ENCODE measurements at regions not wholly inside any gene's neighbourhood (a gene's known extent, or its start where the extent isn't known, plus 50 kb on each side); places are given as distances from the start of the nearest gene placed in this dataset.

GRCh38 chr10:113345826-113346624 is 206.8 kb upstream of the HABP2 start:
- intact Hi-C loops (cut with DNase I) = no loop called here
- Histone ChIP-seq H3K4me1 (peaks cover 0 to 6% (median 0%) of the 10 kb centered on the region in 4 donors), H3K36me3 (no peaks in the 10 kb centered on the region), H3K9me3 (no peaks in the 10 kb centered on the region), H3K27ac (no peak overlapping the region), H3K4me3 (no peak overlapping the region), H3K27me3 (no peaks in the 10 kb centered on the region)
- WGBS (ENCODE audit: insufficient coverage, low coverage, low lambda C conversion rate, missing lambda C conversion rate) = 69% methylated on average over 7 of the region's 7 CpGs
- DNase-seq (no peak), ATAC-seq (no peak)
- TF ChIP-seq, protein P1, sequence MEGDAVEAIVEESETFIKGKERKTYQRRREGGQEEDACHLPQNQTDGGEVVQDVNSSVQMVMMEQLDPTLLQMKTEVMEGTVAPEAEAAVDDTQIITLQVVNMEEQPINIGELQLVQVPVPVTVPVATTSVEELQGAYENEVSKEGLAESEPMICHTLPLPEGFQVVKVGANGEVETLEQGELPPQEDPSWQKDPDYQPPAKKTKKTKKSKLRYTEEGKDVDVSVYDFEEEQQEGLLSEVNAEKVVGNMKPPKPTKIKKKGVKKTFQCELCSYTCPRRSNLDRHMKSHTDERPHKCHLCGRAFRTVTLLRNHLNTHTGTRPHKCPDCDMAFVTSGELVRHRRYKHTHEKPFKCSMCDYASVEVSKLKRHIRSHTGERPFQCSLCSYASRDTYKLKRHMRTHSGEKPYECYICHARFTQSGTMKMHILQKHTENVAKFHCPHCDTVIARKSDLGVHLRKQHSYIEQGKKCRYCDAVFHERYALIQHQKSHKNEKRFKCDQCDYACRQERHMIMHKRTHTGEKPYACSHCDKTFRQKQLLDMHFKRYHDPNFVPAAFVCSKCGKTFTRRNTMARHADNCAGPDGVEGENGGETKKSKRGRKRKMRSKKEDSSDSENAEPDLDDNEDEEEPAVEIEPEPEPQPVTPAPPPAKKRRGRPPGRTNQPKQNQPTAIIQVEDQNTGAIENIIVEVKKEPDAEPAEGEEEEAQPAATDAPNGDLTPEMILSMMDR (IDR thresholded peaks at IDR 0.05) = no peak
- TF ChIP-seq POLR2A (IDR thresholded peaks at IDR 0.05) = no peak

DNA sequence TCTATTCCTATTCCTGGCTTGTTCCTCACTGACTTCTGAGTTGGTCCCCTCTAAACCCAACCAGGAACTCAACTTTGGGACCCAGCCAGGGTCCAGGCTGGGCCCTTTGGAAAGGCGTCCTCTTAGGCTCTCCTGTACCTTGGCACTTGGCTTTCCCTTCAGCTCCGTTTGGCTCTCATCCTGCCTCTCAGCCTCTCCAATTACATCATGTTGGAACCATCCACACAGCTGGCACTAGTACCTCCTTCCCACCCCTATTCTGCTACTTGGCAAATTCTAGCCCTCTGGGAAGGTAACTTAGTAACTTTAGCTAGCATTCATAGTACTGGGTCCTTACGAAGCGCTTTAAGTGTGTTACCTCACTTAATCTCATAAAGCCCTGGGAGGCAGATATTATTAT is 205.3 kb upstream of the HABP2 start:
- TF ChIP-seq, protein P1 (IDR thresholded peaks at IDR 0.05) = no peak
- no peak for TF ChIP-seq POLR2A (IDR thresholded peaks at IDR 0.05)
- Histone ChIP-seq H3K36me3 (no peaks in the 10 kb centered on the region), H3K4me3 (no peak overlapping the region), H3K4me1 (peaks cover 0 to 6% (median 0%) of the 10 kb centered on the region in 4 donors), H3K27ac (no peak overlapping the region), H3K9me3 (no peaks in the 10 kb centered on the region), H3K27me3 (no peaks in the 10 kb centered on the region)
- intact Hi-C loops (cut with DNase I) = no loop called here
- ATAC-seq (peak in 3 of 4 donors; percentile 58 to 98 (median 91)), DNase-seq (peak in 2 of 3 donors; percentile 56 to 69)
- 41% methylated on average over 4 of the region's 4 CpGs for WGBS (ENCODE audit: insufficient coverage, low coverage, low lambda C conversion rate, missing lambda C conversion rate)

DNA sequence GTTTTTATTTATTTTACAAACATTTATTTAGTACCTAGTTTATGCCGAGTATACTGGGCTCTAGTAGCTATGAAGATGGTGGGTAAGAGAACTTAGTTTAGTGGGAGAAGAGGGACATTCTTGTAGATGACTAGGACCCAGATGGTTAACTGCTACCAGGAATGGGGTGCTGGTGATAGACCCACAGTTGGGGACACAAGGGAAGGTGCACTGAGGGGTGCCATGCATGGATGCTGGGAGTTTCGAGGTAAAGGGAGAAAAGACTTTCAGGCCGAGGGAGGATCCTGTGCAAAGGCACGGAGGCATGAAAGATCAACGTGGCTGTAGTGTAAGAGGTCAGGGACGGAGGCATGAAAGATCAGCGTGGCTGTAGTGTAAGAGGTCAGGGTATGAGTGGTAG is 204.2 kb upstream of the HABP2 start:
- WGBS (ENCODE audit: insufficient coverage, low coverage, low lambda C conversion rate, missing lambda C conversion rate) = 65% methylated on average over 7 of the region's 7 CpGs
- intact Hi-C loops (cut with DNase I) = no loop called here
- H3K9me3 ChIP-seq = no peaks in the 10 kb centered on the region

DNA sequence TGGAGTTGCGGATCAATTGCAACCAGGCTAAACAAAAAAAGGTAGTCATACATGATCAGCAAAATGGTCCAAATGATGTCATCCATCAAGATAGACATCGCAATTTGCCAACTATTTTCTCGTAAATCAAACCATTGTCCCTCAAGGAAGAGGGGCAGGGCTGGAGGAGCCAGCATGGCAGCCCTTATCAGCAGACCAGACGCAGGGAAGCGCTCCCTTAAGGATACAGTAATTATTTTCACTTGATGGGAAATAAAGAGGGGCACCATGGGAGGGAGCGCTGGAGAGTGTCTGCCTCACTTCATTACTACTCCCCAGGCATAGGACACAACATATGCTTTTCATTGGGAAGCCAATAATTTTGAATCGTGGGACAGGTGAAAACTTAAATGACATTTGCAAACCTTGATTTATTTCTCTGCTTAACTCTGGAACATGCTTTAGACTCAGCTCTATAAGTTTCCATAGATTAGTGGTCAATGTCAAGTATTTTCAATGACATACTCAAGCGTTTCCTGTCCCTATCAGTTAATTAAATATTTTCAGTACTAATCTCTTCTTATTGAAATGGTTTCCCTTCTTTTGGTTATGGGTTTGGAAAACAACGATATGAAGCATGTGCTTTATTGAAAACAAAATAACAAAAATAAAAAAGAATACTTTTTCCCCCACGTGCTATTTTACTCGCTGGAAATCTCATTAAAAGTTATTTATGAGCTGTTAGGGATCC is 202.4 kb upstream of the HABP2 start:
- Histone ChIP-seq H3K9me3 (no peaks in the 10 kb centered on the region), H3K27me3 (no peaks in the 10 kb centered on the region), H3K36me3 (no peaks in the 10 kb centered on the region), H3K4me3 (no peak overlapping the region), H3K27ac (no peak overlapping the region), H3K4me1 (peaks cover 0 to 6% (median 0%) of the 10 kb centered on the region in 4 donors)
- DNase-seq = no peak
- intact Hi-C loops (cut with DNase I) = no loop called here
- no peak for ATAC-seq
- no peak for TF ChIP-seq POLR2A (IDR thresholded peaks at IDR 0.05)
- TF ChIP-seq, protein P1 (IDR thresholded peaks at IDR 0.05) = no peak
- 64% methylated on average over 10 of the region's 11 CpGs for WGBS (ENCODE audit: insufficient coverage, low coverage, low lambda C conversion rate, missing lambda C conversion rate)

More for the DNA sequence above, 204.2 kb upstream of the HABP2 start:
- ATAC-seq (no peak), DNase-seq (no peak)
- Histone ChIP-seq H3K4me1 (peaks cover 0 to 6% (median 0%) of the 10 kb centered on the region in 4 donors), H3K27me3 (no peaks in the 10 kb centered on the region), H3K4me3 (no peak overlapping the region), H3K27ac (no peak overlapping the region), H3K36me3 (no peaks in the 10 kb centered on the region)
- TF ChIP-seq, protein P1 (IDR thresholded peaks at IDR 0.05) = no peak
- no peak for TF ChIP-seq POLR2A (IDR thresholded peaks at IDR 0.05)

Measured in right lobe of liver (tissue), 6 donors.